HCT116 (cell line): ENCODE measurements at regions not wholly inside any gene's neighbourhood (a gene's known extent, or its start where the extent isn't known, plus 50 kb on each side); places are given as distances from the start of the nearest gene placed in this dataset.

Experiments
- ATAC-seq: fragments of 200-7000 bp; cut with Tn5 transposase; 2 replicates; pipeline ENCODE4 v1.9.1; 2020; ENCODE audit warnings: mild to moderate bottlenecking, moderate library complexity
- BruUV-seq: library from RNA; stranded (reverse); fragments of 400-500 nt; replicated peaks from 2 replicates; lab custom pipeline; 2021; lab: Mats Ljungman, UMichigan
- CTCF ChIA-PET: fragments of 300-600 bp; sonication (Branson Sonifier 250); formaldehyde crosslinking; loops from one replicate; lab custom pipeline; 2021; ENCODE audit warnings: antibody characterized with exemption; lab: Charles Lee
- POLR2A ChIA-PET: fragments of 300-600, 350-600 bp; sonication (Branson Sonifier 250); formaldehyde crosslinking; loops from one replicate; lab custom pipeline; 2021; ENCODE audit warnings: antibody characterized with exemption; lab: Charles Lee
- RAD21 ChIA-PET, 2 experiments: fragments of 300-600 bp; sonication (Branson Sonifier 250); formaldehyde crosslinking; loops; one replicate each; lab custom pipeline; 2023; ENCODE audit warnings: low total read pairs in 2 of 2; ENCODE audit not compliant: uncharacterized antibody in 2 of 2, unreplicated experiment in 2 of 2, low non-redundant PET in 1 of 2; lab: Charles Lee
- DNase-seq: peaks from one replicate; pipeline ENCODE4 v3.0.0-alpha.2; 2010; ENCODE audit warnings: low read depth, low spot score
- H2AFZ ChIP-seq: fragments of 200-600 bp; shearing (Covaris generic), sonication (generic); 2 replicates; pipeline ENCODE4 v1.6.1; 2017; ENCODE audit warnings: low read depth, mixed run types, mixed read lengths, antibody characterized with exemption, low read length; ENCODE audit not compliant: poor library complexity, severe bottlenecking
- H3K27ac ChIP-seq: 2 replicates; pipeline ENCODE4 v1.5.1; 2012; ENCODE audit warnings: low read depth, low read length
- H3K27me3 ChIP-seq: fragments of 200-600 bp; sonication (generic); 2 replicates; pipeline ENCODE4 v1.6.1; 2016; ENCODE audit warnings: mixed run types, low read length, mixed read lengths; ENCODE audit not compliant: insufficient read depth
- H3K36me3 ChIP-seq, 2 experiments: fragments of 200-500 bp in 1 of 2; fragments of 200-600 bp in 1 of 2; sonication (Bioruptor generic) in 1 of 2; sonication (generic) in 1 of 2; 2 replicates each; pipeline versions ENCODE4 v1.5.1 to v1.6.1; 2014 to 2016; ENCODE audit warnings: low read length in 2 of 2, inconsistent platforms in 1 of 2, mixed read lengths in 1 of 2, mixed run types in 1 of 2; ENCODE audit not compliant: insufficient read depth in 2 of 2, control insufficient read depth in 1 of 2
- H3K4me1 ChIP-seq, 2 experiments: fragments of 200-600 bp in 1 of 2; sonication (generic) in 1 of 2; 2 replicates each; pipeline versions ENCODE4 v1.5.1 to v1.6.1; 2012 to 2017; ENCODE audit warnings: low read length in 2 of 2, inconsistent platforms in 1 of 2, mild to moderate bottlenecking in 1 of 2, mixed read lengths in 1 of 2, mixed run types in 1 of 2, moderate library complexity in 1 of 2; ENCODE audit not compliant: insufficient read depth in 2 of 2, control insufficient read depth in 1 of 2
- H3K4me2 ChIP-seq: fragments of 200-600 bp; sonication (generic); 2 replicates; pipeline ENCODE4 v1.6.1; 2017; ENCODE audit warnings: mixed run types, low read length, mixed read lengths
- H3K4me3 ChIP-seq, 2 experiments: fragments of 200-600 bp in 1 of 2; sonication (generic) in 1 of 2; replicated peaks in 1 of 2; 2 replicates each; pipeline ENCODE4 v1.5.1; 2011 to 2016; ENCODE audit warnings: low read length in 2 of 2, control low read depth in 1 of 2, low read depth in 1 of 2, mild to moderate bottlenecking in 1 of 2, mixed read lengths in 1 of 2, mixed run types in 1 of 2
- H3K79me2 ChIP-seq: fragments of 200-600 bp; sonication (generic); 2 replicates; pipeline ENCODE4 v1.6.1; 2017; ENCODE audit warnings: mild to moderate bottlenecking, mixed run types, low read length, moderate library complexity, mixed read lengths; ENCODE audit not compliant: insufficient read depth
- H3K9ac ChIP-seq: fragments of 200-600 bp; sonication (generic); 2 replicates; pipeline ENCODE4 v1.6.1; 2016; ENCODE audit warnings: low read length, mixed read lengths
- H3K9me2 ChIP-seq: fragments of 200-600 bp; sonication (generic), shearing (Covaris generic); 2 replicates; pipeline ENCODE4 v1.6.1; 2017; ENCODE audit warnings: mixed run types, mild to moderate bottlenecking, moderate library complexity; ENCODE audit not compliant: insufficient read depth
- H3K9me3 ChIP-seq, 2 experiments: fragments of 200-500 bp in 1 of 2; fragments of 200-600 bp in 1 of 2; sonication (Bioruptor generic) in 1 of 2; sonication (generic) in 1 of 2; 2 replicates each; pipeline ENCODE4 v1.6.1; 2014 to 2017; ENCODE audit warnings: low read length in 2 of 2, mixed read lengths in 2 of 2, inconsistent platforms in 1 of 2, low read depth in 1 of 2, mild to moderate bottlenecking in 1 of 2, mixed run types in 1 of 2, moderate library complexity in 1 of 2; ENCODE audit not compliant: control insufficient read depth in 1 of 2, insufficient read depth in 1 of 2
- H4K20me1 ChIP-seq: fragments of 200-600 bp; sonication (generic), shearing (Covaris generic); 2 replicates; pipeline ENCODE4 v1.6.1; 2017; ENCODE audit warnings: mixed run types, mild to moderate bottlenecking, moderate library complexity; ENCODE audit not compliant: insufficient read depth
- ATF3 ChIP-seq: IDR thresholded peaks from 2 replicates; pipeline ENCODE4 v1.6.1; 2012
- CTCF ChIP-seq, 3 experiments: fragments of 200-600 bp in 1 of 3; sonication (generic) in 1 of 3; IDR thresholded peaks in 2 of 3; conservative IDR thresholded peaks in 1 of 3; 2 replicates each; pipeline ENCODE4 v1.5.1; 2012 to 2017; ENCODE audit warnings: low read depth in 2 of 3, low read length in 2 of 3, antibody characterized with exemption in 1 of 3, borderline replicate concordance in 1 of 3, control low read depth in 1 of 3, mild to moderate bottlenecking in 1 of 3, mixed read lengths in 1 of 3, mixed run types in 1 of 3, moderate library complexity in 1 of 3; ENCODE audit not compliant: insufficient read depth in 1 of 3
- EZH2phosphoT487 ChIP-seq: fragments of 200-600 bp; IDR thresholded peaks from 2 replicates; pipeline ENCODE4 v1.6.1; 2018; ENCODE audit warnings: antibody characterized with exemption, borderline replicate concordance
- JUND ChIP-seq: IDR thresholded peaks from 2 replicates; pipeline ENCODE4 v1.6.1; 2012
- RAD21 ChIP-seq: IDR thresholded peaks from 2 replicates; pipeline ENCODE4 v1.6.1; 2012; ENCODE audit warnings: low read depth, mild to moderate bottlenecking
- REST ChIP-seq: IDR thresholded peaks from 2 replicates; pipeline ENCODE4 v1.6.1; 2012; ENCODE audit warnings: low read depth
- SIN3A ChIP-seq: IDR thresholded peaks from 2 replicates; pipeline ENCODE4 v1.6.1; 2012; ENCODE audit warnings: low read depth
- ZNF274 ChIP-seq: fragments of 200-500 bp; sonication (Bioruptor generic); IDR thresholded peaks from 2 replicates; pipeline ENCODE4 v1.6.1; 2014; ENCODE audit warnings: mild to moderate bottlenecking, low read depth, low read length, inconsistent platforms
- intact Hi-C: fragments of 100-400 bp; cut with micrococcal nuclease; formaldehyde crosslinking; loops from 2 replicates; pipeline ENCODE4 v1.10.0; 2022

- RAD21 ChIA-PET = no interaction called here
- no peaks in the 10 kb centered on the region for H3K36me3 ChIP-seq
- H3K4me1 ChIP-seq = no peaks in the 10 kb centered on the region
- no TSS peak for BruUV-seq
- peaks cover 0 to 8% of the 10 kb centered on the region in 2 experiments; a peak in 2 of 4 replicates for H3K9me3 ChIP-seq
- no peak overlapping the region for H3K4me2 ChIP-seq
- H3K27ac ChIP-seq = no peak overlapping the region
- intact Hi-C loops = no loop called here
- no peaks in the 10 kb centered on the region for H3K27me3 ChIP-seq
- no peak overlapping the region for H3K4me3 ChIP-seq
- TF ChIP-seq SIN3A = no peak
- no peak for TF ChIP-seq CTCF (IDR thresholded peaks at IDR 0.05 in 2 of 3, conservative IDR thresholded peaks at IDR 0.05 in 1 of 3; ENCODE audit: borderline replicate concordance in 1 of 3, insufficient read depth in 1 of 3, low read depth in 2 of 3, low read length in 2 of 3)
- TF ChIP-seq EZH2phosphoT487 = no peak
- TF ChIP-seq ATF3 = no peak
- no peak for TF ChIP-seq RAD21
- no peak for TF ChIP-seq REST
- no peak for TF ChIP-seq ZNF274
- TF ChIP-seq JUND = no peak
- H3K9me2 ChIP-seq = no peaks in the 10 kb centered on the region
- H4K20me1 ChIP-seq = no peaks in the 10 kb centered on the region
- H3K79me2 ChIP-seq = no peaks in the 10 kb centered on the region
- no peak for DNase-seq
- ATAC-seq = no peak
- H2AFZ ChIP-seq = no peak overlapping the region
- CTCF ChIA-PET = no interaction called here
- no peak overlapping the region for H3K9ac ChIP-seq
- POLR2A ChIA-PET = no interaction called here
Measured at GRCh38 chr18:34287825-34288224, 63.1 kb upstream of the NOL4 start.
